Prostate gland (tissue), 2 donors: ENCODE measurements at regions not wholly inside any gene's neighbourhood (a gene's known extent, or its start where the extent isn't known, plus 50 kb on each side); places are given as distances from the start of the nearest gene placed in this dataset.

ENCODE experiments used
- POLR2A ChIP-seq: fragments of 450-650 bp; IDR thresholded peaks from one replicate; pipeline ENCODE4 v1.6.1; 2016; ENCODE audit warnings: antibody characterized with exemption, mild to moderate bottlenecking
- TF ChIP-seq, protein P1 (sequence below), 4 experiments: fragments of 200-600 bp in 2 of 4; fragments of 450-650 bp in 2 of 4; sonication (generic) in 2 of 4; IDR thresholded peaks; 1 replicate in 3 of 4; 2 replicates in 1 of 4; pipeline ENCODE4 v1.5.1; 2016 to 2019; ENCODE audit warnings: antibody characterized with exemption in 4 of 4, mild to moderate bottlenecking in 2 of 4, moderate library complexity in 2 of 4

DNA sequence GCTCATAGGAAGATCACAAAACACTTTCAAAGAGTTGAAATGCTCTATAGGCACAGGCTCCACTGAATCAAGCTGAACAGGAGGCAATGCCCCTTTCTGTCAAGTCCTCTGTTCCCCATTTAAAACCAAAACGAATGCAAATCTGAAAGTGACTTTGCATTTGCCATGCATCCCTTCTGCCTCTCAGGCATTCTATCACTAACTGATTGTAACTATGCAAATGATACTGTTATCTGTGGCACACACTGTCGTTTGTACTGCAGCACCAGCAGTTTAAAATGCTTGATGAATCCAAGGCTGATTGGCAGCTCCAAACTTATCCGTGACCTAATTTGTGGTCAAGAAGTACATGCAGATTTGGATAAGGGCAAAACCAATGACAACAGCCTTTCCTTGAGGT lies 1067.5 kb upstream of the MAP3K7 start:
- TF ChIP-seq, protein P1, sequence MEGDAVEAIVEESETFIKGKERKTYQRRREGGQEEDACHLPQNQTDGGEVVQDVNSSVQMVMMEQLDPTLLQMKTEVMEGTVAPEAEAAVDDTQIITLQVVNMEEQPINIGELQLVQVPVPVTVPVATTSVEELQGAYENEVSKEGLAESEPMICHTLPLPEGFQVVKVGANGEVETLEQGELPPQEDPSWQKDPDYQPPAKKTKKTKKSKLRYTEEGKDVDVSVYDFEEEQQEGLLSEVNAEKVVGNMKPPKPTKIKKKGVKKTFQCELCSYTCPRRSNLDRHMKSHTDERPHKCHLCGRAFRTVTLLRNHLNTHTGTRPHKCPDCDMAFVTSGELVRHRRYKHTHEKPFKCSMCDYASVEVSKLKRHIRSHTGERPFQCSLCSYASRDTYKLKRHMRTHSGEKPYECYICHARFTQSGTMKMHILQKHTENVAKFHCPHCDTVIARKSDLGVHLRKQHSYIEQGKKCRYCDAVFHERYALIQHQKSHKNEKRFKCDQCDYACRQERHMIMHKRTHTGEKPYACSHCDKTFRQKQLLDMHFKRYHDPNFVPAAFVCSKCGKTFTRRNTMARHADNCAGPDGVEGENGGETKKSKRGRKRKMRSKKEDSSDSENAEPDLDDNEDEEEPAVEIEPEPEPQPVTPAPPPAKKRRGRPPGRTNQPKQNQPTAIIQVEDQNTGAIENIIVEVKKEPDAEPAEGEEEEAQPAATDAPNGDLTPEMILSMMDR (IDR thresholded peaks at IDR 0.05), result no peak
- no peak for TF ChIP-seq POLR2A
